OCI-LY1 (cell line): ENCODE measurements at regions not wholly inside any gene's neighbourhood (a gene's known extent, or its start where the extent isn't known, plus 50 kb on each side); places are given as distances from the start of the nearest gene placed in this dataset.

Experiments
- CTCF ChIP-seq: fragments of 200-600 bp; sonication (generic), shearing (Covaris generic); IDR thresholded peaks from 2 replicates; pipeline ENCODE4 v1.5.1; 2017; ENCODE audit warnings: mild to moderate bottlenecking, antibody characterized with exemption, low read length, moderate library complexity, mixed read lengths
- EZH2 ChIP-seq: fragments of 200-600 bp; sonication (generic), shearing (Covaris generic); IDR thresholded peaks from 2 replicates; pipeline ENCODE4 v1.8.0; 2017; ENCODE audit warnings: borderline replicate concordance, mixed run types, mild to moderate bottlenecking, antibody characterized with exemption, low read length, moderate library complexity, mixed read lengths

- TF ChIP-seq CTCF = no peak
- TF ChIP-seq EZH2 = no peak
These were observed 139.0 kb downstream of the ZFP36L2 start for GRCh38 chr2:43087413-43087812.
